ENCODE measurements at regions not wholly inside any gene's neighbourhood (a gene's known extent, or its start where the extent isn't known, plus 50 kb on each side); places are given as distances from the start of the nearest gene placed in this dataset.

DNA sequence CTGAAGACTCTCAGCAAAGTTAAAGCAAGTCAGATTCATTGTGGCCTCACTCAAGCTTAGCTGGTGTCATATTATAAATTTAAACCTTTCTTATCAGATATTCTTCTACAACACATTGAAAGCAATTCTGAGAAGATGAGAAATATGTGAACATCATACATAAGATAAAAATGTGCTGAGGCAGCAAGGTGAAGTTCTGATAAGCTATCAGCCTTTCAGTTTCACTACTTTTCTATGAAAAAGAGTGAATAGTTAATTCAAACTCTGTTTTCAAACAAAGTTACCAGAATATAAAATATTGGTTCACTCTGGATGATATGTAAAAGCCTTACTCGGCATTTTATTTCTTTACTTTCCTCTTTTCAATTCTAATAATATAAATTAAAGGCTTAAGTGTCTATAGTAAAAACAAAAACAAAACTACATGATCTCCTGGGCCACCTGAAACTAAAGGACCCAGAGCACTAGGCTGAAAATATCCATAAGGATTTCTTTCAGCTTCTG lies 824.4 kb downstream of the MTRR start:
- POLR2A ChIA-PET, result no interaction called here
- CTCF ChIA-PET, result interaction anchor here (1.0 kb wide), 1 partner anchor 34 kb away, joined by 3 read pairs; no protein-coding TSS in a partner anchor
- Histone ChIP-seq H3K27me3 (replicated peaks in 1 of 2; ENCODE audit: control insufficient read depth in 2 of 2, insufficient read depth in 2 of 2, low read length in 1 of 2) (no peaks in the 10 kb centered on the region), H3K4me1 (ENCODE audit: control insufficient read depth, insufficient read depth, low read length) (no peaks in the 10 kb centered on the region), H3K4me3 (no peak overlapping the region), H3K4me2 (ENCODE audit: control insufficient read depth, insufficient read depth) (no peak overlapping the region), H2AFZ (ENCODE audit: control insufficient read depth, low read depth, low read length) (no peak overlapping the region), H3K27ac (ENCODE audit: control insufficient read depth, insufficient read depth) (no peak overlapping the region), H3K79me2 (ENCODE audit: control insufficient read depth, insufficient read depth, low read length) (no peaks in the 10 kb centered on the region), H3K9ac (ENCODE audit: control insufficient read depth, insufficient read depth, low read length) (no peak overlapping the region), H3K36me3 (ENCODE audit: control insufficient read depth in 2 of 2, insufficient read depth in 2 of 2, low read length in 1 of 2) (no peaks in the 10 kb centered on the region), H3K9me3 (replicated peaks; ENCODE audit: control insufficient read depth, insufficient read depth, low read length) (no peaks in the 10 kb centered on the region), H4K20me1 (ENCODE audit: control insufficient read depth, insufficient read depth) (no peaks in the 10 kb centered on the region)
- ATAC-seq (no peak), DNase-seq (ENCODE audit: low read depth, low spot score) (no peak), FAIRE-seq (no peak)
- no peak for TF ChIP-seq CEBPB (IDR thresholded peaks at IDR 0.05; ENCODE audit: borderline replicate concordance in 1 of 2, low read depth in 2 of 2, low read length in 2 of 2)
- no peak for TF ChIP-seq FOXM1 (IDR thresholded peaks at IDR 0.05; ENCODE audit: low read depth, low read length)
- TF ChIP-seq, protein P1, sequence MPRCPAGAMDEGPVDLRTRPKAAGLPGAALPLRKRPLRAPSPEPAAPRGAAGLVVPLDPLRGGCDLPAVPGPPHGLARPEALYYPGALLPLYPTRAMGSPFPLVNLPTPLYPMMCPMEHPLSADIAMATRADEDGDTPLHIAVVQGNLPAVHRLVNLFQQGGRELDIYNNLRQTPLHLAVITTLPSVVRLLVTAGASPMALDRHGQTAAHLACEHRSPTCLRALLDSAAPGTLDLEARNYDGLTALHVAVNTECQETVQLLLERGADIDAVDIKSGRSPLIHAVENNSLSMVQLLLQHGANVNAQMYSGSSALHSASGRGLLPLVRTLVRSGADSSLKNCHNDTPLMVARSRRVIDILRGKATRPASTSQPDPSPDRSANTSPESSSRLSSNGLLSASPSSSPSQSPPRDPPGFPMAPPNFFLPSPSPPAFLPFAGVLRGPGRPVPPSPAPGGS (IDR thresholded peaks at IDR 0.05; ENCODE audit: borderline replicate concordance, insufficient read depth, low read depth, low read length, poor library complexity, severe bottlenecking), result no peak
- TF ChIP-seq BCL11A (IDR thresholded peaks at IDR 0.05; ENCODE audit: low read depth, low read length), result no peak
- no peak for TF ChIP-seq STAT1 (conservative IDR thresholded peaks at IDR 0.05)
- TF ChIP-seq RB1 (IDR thresholded peaks at IDR 0.05; ENCODE audit: borderline replicate concordance), result no peak
- TF ChIP-seq TBL1XR1 (IDR thresholded peaks at IDR 0.05; ENCODE audit: low read depth, low read length), result no peak
- TF ChIP-seq HDAC6 (IDR thresholded peaks at IDR 0.05; ENCODE audit: unreplicated experiment), result no peak
- BruUV-seq (replicated peaks), result no TSS peak
- SMC1A ChIA-PET (ENCODE audit: uncharacterized antibody, unreplicated experiment), result interaction anchor here (1.4 kb wide), 1 partner anchor 18 kb away, joined by 3 read pairs; no protein-coding TSS in a partner anchor
- RAD21 ChIA-PET (ENCODE audit: unreplicated experiment), result interaction anchor here (0.7 kb wide), 1 partner anchor 58 kb away, joined by 3 read pairs; no protein-coding TSS in a partner anchor
- intact Hi-C loops (cut with micrococcal nuclease; ENCODE audit: unreplicated experiment), result no loop called here
- 0% methylated on average over 1 of the region's 1 CpG for WGBS (ENCODE audit: insufficient coverage, insufficient replicate concordance, low lambda C conversion rate, missing lambda C conversion rate)
- in situ Hi-C loops (cut with MboI), result no loop called here

Measured in GM12878 (cell line).